Ishikawa (cell line): ENCODE measurements at regions not wholly inside any gene's neighbourhood (a gene's known extent, or its start where the extent isn't known, plus 50 kb on each side); places are given as distances from the start of the nearest gene placed in this dataset.

Experiments
- CEBPB ChIP-seq: IDR thresholded peaks from 2 replicates; pipeline ENCODE4 v1.6.1; 2012
- CREB1 ChIP-seq: IDR thresholded peaks from 2 replicates; pipeline ENCODE4 v1.6.1; 2012; ENCODE audit warnings: low read depth
- EGR1 ChIP-seq: IDR thresholded peaks from 2 replicates; pipeline ENCODE4 v1.6.1; 2012
- EP300 ChIP-seq: IDR thresholded peaks from 2 replicates; pipeline ENCODE4 v1.6.1; 2012; ENCODE audit warnings: borderline replicate concordance
- FOXM1 ChIP-seq: IDR thresholded peaks from 2 replicates; pipeline ENCODE4 v1.6.1; 2012; ENCODE audit warnings: low read depth, borderline replicate concordance
- NFIC ChIP-seq: IDR thresholded peaks from 2 replicates; pipeline ENCODE4 v1.6.1; 2012
- RAD21 ChIP-seq: IDR thresholded peaks from 2 replicates; pipeline ENCODE4 v1.6.1; 2012; ENCODE audit warnings: low read depth
- REST ChIP-seq: IDR thresholded peaks from 2 replicates; pipeline ENCODE4 v1.6.1; 2012; ENCODE audit warnings: low read depth, mild to moderate bottlenecking
- TAF1 ChIP-seq: IDR thresholded peaks from 2 replicates; pipeline ENCODE4 v1.6.1; 2012; ENCODE audit warnings: low read depth, mild to moderate bottlenecking
- TCF12 ChIP-seq: IDR thresholded peaks from 2 replicates; pipeline ENCODE4 v1.6.1; 2012; ENCODE audit warnings: low read depth
- TEAD4 ChIP-seq: IDR thresholded peaks from 2 replicates; pipeline ENCODE4 v1.6.1; 2012
- YY1 ChIP-seq: IDR thresholded peaks from 2 replicates; pipeline ENCODE4 v1.6.1; 2012; ENCODE audit warnings: low read depth
- ZBTB7A ChIP-seq: IDR thresholded peaks from 2 replicates; pipeline ENCODE4 v1.6.1; 2012; ENCODE audit warnings: low read depth
- TF ChIP-seq, protein P1 (sequence below): IDR thresholded peaks from 2 replicates; pipeline ENCODE4 v1.6.1; 2012
- TF ChIP-seq, protein P2 (sequence below): IDR thresholded peaks from 2 replicates; pipeline ENCODE4 v1.6.1; 2012

GRCh38 chr9:120338340-120338739 is 241.6 kb downstream of the CDK5RAP2 start:
- TF ChIP-seq, protein P1, sequence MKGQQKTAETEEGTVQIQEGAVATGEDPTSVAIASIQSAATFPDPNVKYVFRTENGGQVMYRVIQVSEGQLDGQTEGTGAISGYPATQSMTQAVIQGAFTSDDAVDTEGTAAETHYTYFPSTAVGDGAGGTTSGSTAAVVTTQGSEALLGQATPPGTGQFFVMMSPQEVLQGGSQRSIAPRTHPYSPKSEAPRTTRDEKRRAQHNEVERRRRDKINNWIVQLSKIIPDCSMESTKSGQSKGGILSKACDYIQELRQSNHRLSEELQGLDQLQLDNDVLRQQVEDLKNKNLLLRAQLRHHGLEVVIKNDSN = no peak
- TF ChIP-seq EGR1 (no peak), ZBTB7A (no peak), YY1 (no peak)

- TF ChIP-seq CREB1 (no peak), EP300 (no peak), EGR1 (no peak), RAD21 (no peak), TAF1 (no peak), NFIC (no peak), CEBPB (no peak), ZBTB7A (no peak), TEAD4 (no peak), FOXM1 (no peak), REST (no peak), TCF12 (no peak), YY1 (no peak)
- TF ChIP-seq, protein P2, sequence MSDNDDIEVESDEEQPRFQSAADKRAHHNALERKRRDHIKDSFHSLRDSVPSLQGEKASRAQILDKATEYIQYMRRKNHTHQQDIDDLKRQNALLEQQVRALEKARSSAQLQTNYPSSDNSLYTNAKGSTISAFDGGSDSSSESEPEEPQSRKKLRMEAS = no peak
- TF ChIP-seq, protein P1 = no peak
These were observed 242.8 kb downstream of the CDK5RAP2 start for GRCh38 chr9:120337131-120337530.

GRCh38 chr9:120336753-120337090 is 243.2 kb downstream of the CDK5RAP2 start:
- no peak for TF ChIP-seq FOXM1
- no peak for TF ChIP-seq TCF12
- TF ChIP-seq, protein P2 = no peak

DNA sequence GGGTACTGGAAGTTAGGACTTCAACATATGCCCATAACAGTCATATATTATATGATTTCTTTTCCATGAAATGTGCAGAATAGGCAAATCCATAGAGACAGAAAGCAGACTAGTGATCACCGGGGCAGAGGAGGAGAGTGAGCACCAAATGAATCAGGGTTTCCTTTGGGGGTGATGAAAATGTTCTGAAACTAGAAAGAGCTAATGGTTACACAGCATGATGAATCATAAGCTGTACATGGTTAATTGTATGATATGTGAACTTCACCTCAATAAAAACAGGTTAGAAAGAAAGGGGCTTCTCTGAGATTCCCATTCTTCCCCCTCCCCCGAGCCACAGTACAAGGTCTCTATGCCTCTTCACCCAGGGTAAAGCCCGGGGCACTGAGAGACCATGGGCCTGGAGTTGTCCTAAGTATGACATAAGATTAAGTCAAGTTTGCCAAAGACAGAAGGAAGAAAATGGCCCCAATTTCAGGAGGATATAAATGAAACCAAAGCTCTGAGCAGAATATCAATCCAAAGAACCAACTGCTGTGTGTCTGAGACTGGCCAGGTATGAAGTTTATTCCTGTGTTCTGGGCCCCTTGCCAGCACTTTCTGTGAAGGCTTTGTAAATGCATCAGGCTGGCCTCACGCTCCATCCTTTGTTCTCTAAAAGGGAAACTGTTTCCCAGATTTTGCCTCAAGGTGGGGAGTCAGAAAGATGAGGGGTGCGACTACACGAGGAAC is 243.8 kb downstream of the CDK5RAP2 start:
- TF ChIP-seq EGR1 (no peak), NFIC (no peak), EP300 (no peak), FOXM1 (no peak), TAF1 (no peak), ZBTB7A (no peak), CREB1 (no peak), TCF12 (no peak), YY1 (no peak), CEBPB (no peak), REST (no peak), TEAD4 (no peak)
- TF ChIP-seq, protein P1 = no peak
- TF ChIP-seq, protein P2 = no peak

- TF ChIP-seq CREB1 = no peak
- TF ChIP-seq, protein P2 = no peak
- TF ChIP-seq TCF12 = no peak
- no peak for TF ChIP-seq EP300
- TF ChIP-seq FOXM1 = no peak
- no peak for TF ChIP-seq ZBTB7A
- no peak for TF ChIP-seq NFIC
- TF ChIP-seq RAD21 = no peak
- no peak for TF ChIP-seq TAF1
- TF ChIP-seq CEBPB = no peak
- TF ChIP-seq, protein P1 = no peak
- TF ChIP-seq EGR1 = no peak
- no peak for TF ChIP-seq TEAD4
- no peak for TF ChIP-seq REST
- TF ChIP-seq YY1 = no peak
These were observed 248.1 kb downstream of the CDK5RAP2 start for GRCh38 chr9:120331913-120332312.
